ENCODE measurements at regions not wholly inside any gene's neighbourhood (a gene's known extent, or its start where the extent isn't known, plus 50 kb on each side); places are given as distances from the start of the nearest gene placed in this dataset.

DNA sequence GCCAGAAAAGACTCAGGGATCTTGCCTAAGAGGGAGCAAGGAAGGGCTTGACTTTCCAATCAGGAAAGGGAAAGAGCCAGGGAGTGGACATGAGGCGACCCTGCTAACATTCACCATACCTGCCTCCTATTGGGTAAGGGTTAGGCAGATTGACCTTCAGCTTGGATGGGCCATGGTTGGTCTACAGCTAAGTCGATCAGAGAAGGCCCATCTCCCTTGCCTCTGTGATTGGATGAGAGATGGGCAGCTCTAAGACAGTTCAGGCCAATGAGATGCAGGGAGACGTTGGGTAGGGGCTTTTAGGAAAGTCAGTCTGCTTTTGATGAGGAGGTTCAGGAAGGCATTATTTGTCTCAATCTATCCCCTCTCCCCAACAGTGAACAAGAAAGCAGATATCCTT lies 135.0 kb upstream of the STC2 start:
- no peak for DNase-seq (ENCODE audit: low spot score)

DNA sequence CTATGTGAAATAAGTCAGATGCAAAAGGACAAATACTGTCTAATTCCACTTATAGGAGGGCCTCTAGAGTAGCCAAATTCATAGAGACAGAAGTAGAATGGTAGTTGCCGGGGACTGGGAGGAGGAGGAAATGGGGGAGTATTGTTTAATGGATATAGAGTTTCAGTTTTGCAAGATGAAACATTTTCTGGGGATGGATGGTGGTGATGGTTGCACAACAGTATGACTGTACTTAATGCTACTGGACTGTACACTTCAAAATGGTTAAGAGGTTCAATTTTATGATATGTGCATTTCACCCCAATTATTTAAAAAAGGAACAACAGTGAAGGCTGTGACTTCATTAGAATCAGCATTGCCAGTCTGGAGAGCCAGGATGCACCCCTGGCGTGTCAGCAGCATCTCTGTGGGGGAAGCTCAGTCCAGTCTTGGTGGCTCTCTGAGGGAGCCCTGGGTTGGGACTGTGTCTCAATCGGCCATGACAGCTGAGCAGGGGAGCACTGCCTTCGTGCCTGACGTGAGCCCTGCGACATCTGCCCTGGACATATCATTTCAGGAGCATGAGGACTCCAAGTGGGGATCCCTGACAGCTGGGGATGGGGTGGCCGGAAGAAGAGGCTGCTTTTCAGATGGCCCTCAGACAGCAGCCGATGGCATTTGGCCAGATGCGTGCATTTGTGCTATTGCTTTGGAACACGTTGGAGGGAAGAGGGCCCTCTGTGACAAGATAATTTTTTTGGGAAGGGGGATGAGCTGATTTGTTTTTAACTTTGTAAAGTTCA lies 130.8 kb upstream of the STC2 start:
- DNase-seq (ENCODE audit: low spot score) = no peak

- DNase-seq (ENCODE audit: low spot score) = no peak
Measured at GRCh38 chr5:173457482-173457881, 129.3 kb upstream of the STC2 start.

DNA sequence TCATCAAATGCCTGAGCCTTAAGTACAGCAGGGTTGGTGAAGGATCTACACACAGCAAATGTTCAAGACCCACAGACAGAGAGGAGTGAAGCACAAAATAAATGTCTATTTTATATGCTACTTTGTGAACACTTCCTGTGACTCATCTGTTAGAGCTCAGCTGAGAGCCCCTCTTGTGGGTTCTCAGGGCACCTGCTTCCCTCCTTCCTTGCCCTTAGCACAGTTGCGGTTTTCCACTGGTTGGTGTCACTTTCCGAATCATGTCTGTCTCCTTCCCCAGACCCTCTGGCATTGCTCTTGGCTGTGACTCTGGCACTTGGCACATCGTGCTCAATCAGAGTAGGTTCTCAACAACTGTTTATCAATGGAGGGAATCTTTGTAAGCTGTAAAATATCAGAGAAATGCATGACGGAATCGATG lies 128.5 kb upstream of the STC2 start:
- no peak for DNase-seq (ENCODE audit: low spot score)

- DNase-seq (ENCODE audit: low spot score) = no peak
Measured at GRCh38 chr5:173456181-173456580, 128.0 kb upstream of the STC2 start.

GRCh38 chr5:173455599-173455957 lies 127.4 kb upstream of the STC2 start:
- DNase-seq (ENCODE audit: low spot score) = no peak

DNA sequence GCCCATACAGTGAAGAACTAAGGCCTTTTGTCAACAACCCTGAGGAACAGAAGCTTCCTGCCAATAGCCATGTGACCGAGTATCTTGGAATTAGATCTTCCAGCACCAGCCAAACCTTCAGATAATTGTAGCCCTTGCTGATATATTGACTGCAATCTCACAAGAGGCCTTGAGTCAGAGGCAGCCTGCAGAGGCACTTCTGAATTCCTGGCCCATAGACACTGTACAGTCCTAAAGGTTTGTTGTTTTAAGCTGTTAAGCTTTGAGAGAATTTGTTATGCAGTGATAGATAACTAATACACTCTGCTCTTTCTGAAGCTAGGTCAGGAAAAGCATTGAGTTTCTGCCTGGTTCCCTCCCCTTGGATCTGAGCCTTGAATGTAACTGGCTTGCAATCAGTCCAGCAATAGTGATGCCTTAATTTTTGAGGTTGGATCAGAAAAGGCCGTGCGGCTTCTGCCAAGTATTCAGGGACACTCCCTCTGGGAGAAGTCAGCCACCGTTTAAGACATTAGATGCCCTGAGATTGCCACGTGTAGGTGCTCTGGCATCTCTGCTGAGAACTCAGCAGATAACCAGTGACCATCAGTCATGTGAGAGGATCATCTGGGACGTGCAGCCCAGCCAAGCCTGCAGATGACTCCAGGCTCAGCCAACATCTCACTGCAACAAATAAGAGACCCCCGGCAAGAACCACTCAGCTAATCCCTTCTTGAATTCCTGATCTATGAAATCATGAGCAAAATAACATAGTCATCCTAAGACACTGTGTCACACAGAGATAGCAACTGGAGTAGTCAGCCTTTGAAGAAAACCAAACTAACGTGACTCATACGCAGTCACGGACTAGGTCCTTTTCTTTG lies 126.8 kb upstream of the STC2 start:
- DNase-seq (ENCODE audit: low spot score) = peak; percentile 83

DNA sequence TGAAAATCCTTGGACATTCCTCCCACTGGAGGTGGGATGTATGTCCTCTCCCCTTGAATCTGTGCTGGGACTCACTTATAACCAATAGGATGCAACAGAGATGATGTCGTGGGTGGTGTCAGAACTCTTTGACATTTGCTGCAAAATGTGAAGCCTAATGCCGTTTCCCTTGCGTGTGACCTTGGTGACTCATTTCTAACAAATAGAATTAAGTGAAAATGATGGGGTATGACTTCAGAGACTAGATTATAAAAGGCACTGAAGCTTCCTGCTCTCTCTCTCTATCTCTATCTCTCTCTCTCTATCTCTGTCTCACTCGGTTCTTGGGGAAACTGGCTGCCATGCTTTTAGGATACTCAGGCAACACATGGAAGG lies 126.1 kb upstream of the STC2 start:
- peak; percentile 42 for DNase-seq (ENCODE audit: low spot score)

GRCh38 chr5:173453167-173453566 lies 125.0 kb upstream of the STC2 start:
- DNase-seq (ENCODE audit: low spot score) = no peak

- peak; percentile 79 for DNase-seq (ENCODE audit: low spot score)
Measured at GRCh38 chr5:173452119-173452905, 124.1 kb upstream of the STC2 start.

GRCh38 chr5:173451651-173452050 lies 123.4 kb upstream of the STC2 start:
- DNase-seq (ENCODE audit: low spot score) = no peak

DNA sequence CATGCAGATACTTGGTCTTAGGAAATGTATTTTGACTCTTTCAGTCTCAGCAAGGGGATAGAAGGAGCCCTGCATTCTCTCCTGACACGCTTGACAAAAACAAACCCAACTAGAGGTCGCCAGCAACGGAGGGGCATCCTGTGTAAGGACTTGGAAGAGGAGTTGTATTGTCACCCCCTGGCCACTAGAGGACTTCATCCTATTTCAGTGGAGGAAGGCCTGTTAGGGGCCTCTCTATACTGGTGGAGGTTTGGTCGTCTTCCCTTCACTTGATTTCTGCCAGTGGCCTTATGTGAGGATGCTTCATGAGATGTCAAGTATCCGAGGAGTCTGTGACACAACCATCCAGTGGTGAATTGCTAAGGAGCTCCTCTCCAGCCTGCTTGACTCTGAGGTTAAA lies 122.8 kb upstream of the STC2 start:
- no peak for DNase-seq (ENCODE audit: low spot score)

GRCh38 chr5:173450188-173450587 lies 122.0 kb upstream of the STC2 start:
- no peak for DNase-seq (ENCODE audit: low spot score)

DNA sequence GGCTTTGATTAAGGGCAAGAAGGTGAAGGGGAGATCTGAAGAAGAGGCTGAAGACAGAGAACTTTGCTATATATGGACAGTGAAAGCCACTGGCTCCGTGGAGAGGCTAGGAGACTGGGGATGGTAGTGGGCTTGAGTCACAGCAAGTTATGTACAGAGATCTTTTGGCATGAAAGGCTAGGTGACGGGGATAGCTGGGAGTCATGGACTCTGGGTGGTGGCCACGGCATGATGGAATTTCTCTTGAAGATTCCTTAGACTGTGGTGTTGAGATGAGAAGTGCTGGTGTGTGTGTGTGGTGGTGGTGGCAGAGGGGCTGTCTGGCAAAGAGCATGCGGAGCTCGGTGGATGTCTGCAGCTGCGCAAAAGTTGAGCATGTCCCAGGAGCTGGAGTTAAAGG lies 120.6 kb upstream of the STC2 start:
- no peak for DNase-seq (ENCODE audit: low spot score)

DNA sequence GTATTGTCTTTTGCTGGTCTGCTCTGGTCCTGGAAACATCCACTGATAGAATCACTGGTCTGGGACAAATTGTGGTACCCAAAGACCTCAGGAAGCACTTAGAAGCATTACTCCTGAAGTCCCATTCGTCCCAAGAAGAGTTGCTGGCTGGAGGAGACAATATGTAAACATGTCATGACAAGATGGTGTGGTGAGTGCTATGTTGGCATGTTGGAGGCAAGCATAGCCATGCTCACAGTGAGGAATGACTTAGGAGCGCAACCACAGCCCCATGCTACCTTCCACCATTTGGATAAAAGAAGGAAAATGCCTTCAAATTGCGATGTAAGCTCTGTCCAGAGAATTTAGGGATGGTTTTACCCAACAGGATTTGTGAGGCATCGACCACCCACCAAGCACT lies 115.8 kb upstream of the STC2 start:
- no peak for DNase-seq (ENCODE audit: low spot score)

DNA sequence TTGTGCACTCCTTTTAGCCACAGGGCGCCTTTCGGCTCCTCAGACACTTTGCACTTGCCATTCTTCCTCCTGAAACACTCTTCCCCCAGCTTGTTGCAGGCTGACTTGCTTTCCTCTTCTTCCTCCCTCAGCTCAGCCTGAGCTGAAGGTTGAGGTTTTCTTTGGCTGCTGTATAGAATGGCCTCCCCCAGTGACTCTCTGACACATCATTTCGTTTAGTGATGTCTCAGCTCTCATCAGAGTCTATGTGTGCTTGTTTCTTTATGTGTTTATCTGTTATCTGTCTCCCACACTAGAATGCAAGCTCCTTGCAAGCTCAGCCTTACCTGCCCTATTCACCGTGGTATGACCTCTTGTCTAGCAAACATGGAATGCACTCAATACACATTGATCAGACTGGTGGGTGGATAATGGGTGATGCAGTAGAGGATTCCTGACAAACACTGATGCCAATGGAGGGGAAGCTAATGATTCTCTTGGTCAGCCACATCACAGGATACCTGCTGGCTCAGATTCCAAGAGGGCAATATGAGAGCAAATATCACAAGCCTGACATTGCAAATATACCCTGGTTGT lies 112.9 kb upstream of the STC2 start:
- DNase-seq (ENCODE audit: low spot score) = no peak

- no peak for DNase-seq (ENCODE audit: low spot score)
Measured at GRCh38 chr5:173438951-173439350, 110.7 kb upstream of the STC2 start.

GRCh38 chr5:173435447-173435846 lies 107.2 kb upstream of the STC2 start:
- DNase-seq (ENCODE audit: low spot score) = no peak

- DNase-seq (ENCODE audit: low spot score) = no peak
Measured at GRCh38 chr5:173434270-173434669, 106.1 kb upstream of the STC2 start.

DNA sequence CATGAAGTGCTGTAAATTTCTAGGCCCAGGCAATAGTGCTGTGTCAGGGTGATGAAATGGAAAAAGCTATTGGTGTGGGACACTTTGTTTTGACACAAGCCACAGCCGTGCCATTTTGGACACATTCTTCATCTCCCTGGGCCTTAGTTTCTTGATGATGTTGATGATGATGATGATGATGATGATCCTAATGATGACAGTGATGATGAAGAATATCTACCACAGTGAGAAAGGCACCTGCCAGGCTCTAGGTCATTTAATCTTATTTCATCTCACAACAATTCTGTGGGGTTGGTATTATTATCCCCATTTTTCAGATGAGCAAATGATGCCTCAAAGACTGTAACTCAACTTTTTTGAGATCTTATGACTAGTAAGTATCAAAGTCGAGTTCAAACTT lies 102.2 kb upstream of the STC2 start:
- DNase-seq (ENCODE audit: low spot score) = no peak

GRCh38 chr5:173429489-173430150 lies 101.4 kb upstream of the STC2 start:
- no peak for DNase-seq (ENCODE audit: low spot score)
